ENCODE measurements at regions not wholly inside any gene's neighbourhood (a gene's known extent, or its start where the extent isn't known, plus 50 kb on each side); places are given as distances from the start of the nearest gene placed in this dataset.
"Not testable (repeated sequence)": the region's sequence is repeated elsewhere in the genome, so short reads cannot be mapped to it uniquely, and the experiment has no call there.

DNA sequence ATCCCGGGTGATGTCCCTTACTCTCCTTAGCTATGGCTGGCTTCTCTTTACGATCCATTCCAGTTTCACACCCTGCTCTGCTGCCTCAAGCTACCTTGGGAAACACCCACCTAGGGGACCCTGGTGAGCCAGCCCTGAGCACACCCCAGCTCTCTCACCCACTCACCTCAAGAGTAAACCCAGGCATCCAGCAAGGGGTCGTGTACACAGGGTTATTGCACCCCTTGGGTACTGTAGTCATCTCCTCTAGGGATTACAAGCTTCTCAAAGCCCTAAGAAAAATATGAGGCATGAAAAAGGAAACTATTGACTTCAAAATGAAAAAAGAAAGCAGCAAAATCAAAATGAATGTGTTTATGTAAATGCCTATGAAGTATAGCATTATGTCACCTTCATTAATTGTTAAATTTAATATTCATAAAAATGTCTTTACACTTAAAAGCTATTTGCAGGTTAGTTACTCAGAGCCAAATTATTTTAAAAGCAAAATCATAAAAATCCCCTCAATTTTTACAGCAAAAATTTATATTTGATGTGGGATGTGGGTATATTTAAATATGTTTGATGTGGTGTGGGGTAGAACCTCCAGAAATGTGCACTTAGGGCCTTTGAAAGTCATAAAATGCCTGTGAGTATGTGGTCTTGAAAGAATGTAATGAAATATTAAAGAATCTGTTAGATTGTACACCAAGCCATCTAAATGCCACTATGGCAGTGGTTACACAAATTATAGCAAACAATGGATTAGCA is 190.3 kb downstream of the C1orf94 start:
- no peaks in the 10 kb centered on the region for H3K9me3 ChIP-seq
- no peak overlapping the region for H3K4me3 ChIP-seq
- no peaks in the 10 kb centered on the region for H3K27me3 ChIP-seq
- DNase-seq: no peak
- no peak for TF ChIP-seq EP300 (IDR thresholded peaks at IDR 0.05)
- TF ChIP-seq POLR2AphosphoS5 (IDR thresholded peaks at IDR 0.05): no peak
- TF ChIP-seq POLR2A (IDR thresholded peaks at IDR 0.05): no peak
- no peak for TF ChIP-seq CTCF (IDR thresholded peaks at IDR 0.05)
- H3K27ac ChIP-seq: no peak overlapping the region
- intact Hi-C loops (cut with DNase I): no loop called here
- no peaks in the 10 kb centered on the region for H3K4me1 ChIP-seq
- H3K36me3 ChIP-seq: no peaks in the 10 kb centered on the region
- WGBS, 2 donors: 46 to 61% methylated on average over 3 of the region's 3 CpGs

GRCh38 chr1:34367954-34368353 is 191.2 kb downstream of the C1orf94 start:
- intact Hi-C loops (cut with DNase I): no loop called here
- WGBS, 2 donors: 49 to 56% methylated on average over 6 of the region's 6 CpGs
- no peak for DNase-seq
- Histone ChIP-seq H3K4me1 (no peaks in the 10 kb centered on the region), H3K4me3 (no peak overlapping the region), H3K9me3 (no peaks in the 10 kb centered on the region), H3K27ac (no peak overlapping the region), H3K27me3 (no peaks in the 10 kb centered on the region), H3K36me3 (no peaks in the 10 kb centered on the region)
- TF ChIP-seq POLR2A (IDR thresholded peaks at IDR 0.05): no peak
- TF ChIP-seq POLR2AphosphoS5 (IDR thresholded peaks at IDR 0.05): no peak
- TF ChIP-seq CTCF (IDR thresholded peaks at IDR 0.05): no peak
- TF ChIP-seq EP300 (IDR thresholded peaks at IDR 0.05): no peak

DNA sequence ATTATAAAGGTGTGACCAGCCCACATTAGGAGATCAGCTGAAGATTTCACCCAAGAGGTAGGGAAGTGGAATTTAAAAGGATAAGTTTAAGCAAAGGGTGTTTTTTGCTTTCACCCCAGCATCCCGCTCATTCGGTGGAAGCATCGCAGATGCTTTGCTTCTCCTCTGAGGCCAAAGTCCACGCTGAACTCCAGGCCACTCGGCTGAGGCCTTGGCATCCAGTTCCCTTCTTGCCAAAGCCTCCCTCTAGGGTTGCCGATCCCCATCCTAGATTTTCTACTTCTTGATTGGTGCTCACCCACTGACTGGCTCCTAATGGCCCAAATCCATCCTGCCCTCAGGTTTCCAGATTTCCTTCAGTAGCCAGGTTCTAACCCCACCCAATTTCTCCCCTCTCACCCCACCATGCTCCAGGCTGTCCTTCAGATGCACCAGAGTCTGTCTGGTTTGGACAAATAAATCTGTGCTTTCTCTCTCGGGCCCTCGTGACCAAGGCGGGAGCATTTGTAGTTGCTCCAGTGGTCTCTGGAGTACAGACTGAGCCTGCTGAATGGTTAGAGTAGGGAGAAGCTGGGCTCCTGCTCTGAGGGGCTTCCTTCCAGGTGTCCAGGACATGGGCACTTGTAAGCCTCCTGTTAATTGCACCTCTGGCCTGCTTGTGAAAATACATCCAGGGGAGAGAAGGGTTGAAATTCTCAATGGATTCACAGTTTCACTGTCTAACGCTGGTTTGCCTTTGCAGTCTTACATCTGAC is 193.2 kb downstream of the C1orf94 start:
- Histone ChIP-seq H3K27ac (no peak overlapping the region), H3K4me3 (no peak overlapping the region), H3K4me1 (no peaks in the 10 kb centered on the region), H3K36me3 (no peaks in the 10 kb centered on the region), H3K9me3 (no peaks in the 10 kb centered on the region), H3K27me3 (no peaks in the 10 kb centered on the region)
- 85 to 91% methylated on average over 10 of the region's 10 CpGs for WGBS, 2 donors
- intact Hi-C loops (cut with DNase I): no loop called here
- TF ChIP-seq CTCF (IDR thresholded peaks at IDR 0.05) (no peak), EP300 (IDR thresholded peaks at IDR 0.05) (no peak), POLR2A (IDR thresholded peaks at IDR 0.05) (no peak), POLR2AphosphoS5 (IDR thresholded peaks at IDR 0.05) (no peak)
- no peak for DNase-seq

DNA sequence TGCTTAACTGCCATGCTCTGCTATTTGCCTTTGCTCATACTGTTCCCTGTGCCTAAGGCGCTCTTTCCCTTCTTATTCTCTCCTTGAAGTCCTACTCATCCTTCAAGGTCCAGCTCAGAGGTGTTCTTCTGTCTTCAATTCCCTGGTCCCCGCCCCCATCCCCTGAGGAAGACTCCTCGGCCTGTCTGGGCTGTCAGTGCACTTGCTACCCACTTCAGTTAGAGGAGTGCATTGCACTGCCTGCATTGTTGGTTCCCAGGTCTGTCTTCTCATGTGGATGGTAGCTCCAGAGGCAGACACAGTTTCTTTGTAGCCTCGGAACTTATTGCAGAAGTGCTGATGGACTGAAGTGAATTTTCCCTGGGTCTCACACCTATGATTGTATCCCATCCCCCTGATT is 194.0 kb downstream of the C1orf94 start:
- no peak for DNase-seq
- intact Hi-C loops (cut with DNase I): no loop called here
- H3K9me3 ChIP-seq: no peaks in the 10 kb centered on the region
- WGBS, 2 donors: 77 to 84% methylated on average over 4 of the region's 4 CpGs
- H3K27me3 ChIP-seq: no peaks in the 10 kb centered on the region
- no peaks in the 10 kb centered on the region for H3K4me1 ChIP-seq
- H3K4me3 ChIP-seq: no peak overlapping the region
- no peak overlapping the region for H3K27ac ChIP-seq
- H3K36me3 ChIP-seq: no peaks in the 10 kb centered on the region
- TF ChIP-seq CTCF (IDR thresholded peaks at IDR 0.05): no peak
- TF ChIP-seq POLR2AphosphoS5 (IDR thresholded peaks at IDR 0.05): no peak
- TF ChIP-seq EP300 (IDR thresholded peaks at IDR 0.05): no peak
- no peak for TF ChIP-seq POLR2A (IDR thresholded peaks at IDR 0.05)

GRCh38 chr1:34371179-34371578 is 194.5 kb downstream of the C1orf94 start:
- H3K27me3 ChIP-seq; DNase-seq; H3K36me3 ChIP-seq; intact Hi-C loops (cut with DNase I); H3K4me3 ChIP-seq; H3K9me3 ChIP-seq; H3K27ac ChIP-seq; H3K4me1 ChIP-seq: not testable (repeated sequence)
- WGBS, 2 donors: 66 to 69% methylated on average over 5 of the region's 5 CpGs

Data from sigmoid colon (tissue), 6 donors.